ENCODE measurements at regions not wholly inside any gene's neighbourhood (a gene's known extent, or its start where the extent isn't known, plus 50 kb on each side); places are given as distances from the start of the nearest gene placed in this dataset.

DNA sequence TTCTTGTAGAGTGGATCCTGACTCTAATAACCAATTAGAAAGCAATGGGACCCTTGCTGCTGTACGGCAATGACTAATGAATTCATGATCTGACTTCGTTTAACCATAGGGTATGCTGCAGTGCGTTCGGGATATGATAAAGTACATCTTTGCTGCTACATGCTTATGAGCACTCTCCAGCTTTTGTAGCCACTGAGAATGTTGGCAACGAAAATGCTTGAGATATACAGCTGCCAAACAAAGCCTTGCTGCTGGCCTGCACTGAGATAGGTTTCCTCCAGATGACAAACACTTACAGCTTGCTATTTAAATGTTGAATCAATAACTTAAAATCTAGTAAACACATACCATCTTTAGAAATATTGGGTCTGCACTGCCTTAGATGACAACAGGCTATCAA lies 372.4 kb upstream of the SLC8A1 start:
- TF ChIP-seq CTCF (IDR thresholded peaks at IDR 0.05): no peak
- no peak for DNase-seq
- Mint-ChIP-seq H3K36me3 (ENCODE audit: low read depth) (peaks cover 8% of the 10 kb centered on the region; the same call in 1 of the 2 replicates), H3K4me1 (ENCODE audit: low read depth) (peaks cover 20% of the 10 kb centered on the region), H3K9me3 (no peaks in the 10 kb centered on the region), H3K4me3 (no peak overlapping the region), H3K27ac (no peak overlapping the region), H3K27me3 (ENCODE audit: insufficient read depth) (no peaks in the 10 kb centered on the region)

DNA sequence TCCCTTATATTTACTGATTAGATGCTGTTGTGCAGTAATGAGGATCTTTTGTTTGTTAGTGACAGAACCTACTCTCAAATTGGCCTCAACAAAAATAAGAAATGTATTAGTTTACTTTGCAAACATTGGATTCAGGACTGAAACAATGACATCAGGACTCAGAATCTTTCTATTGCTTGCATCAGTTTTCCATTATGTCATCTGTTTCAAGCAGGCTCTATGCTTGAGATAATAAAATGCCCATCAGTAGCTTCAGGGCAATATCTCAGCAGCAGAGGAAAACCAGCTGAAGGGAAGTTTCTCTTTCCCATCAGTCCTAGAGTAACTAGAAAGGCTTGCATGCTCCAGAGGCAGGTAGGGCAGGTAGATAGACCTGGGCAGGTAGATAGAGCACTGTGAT lies 375.5 kb upstream of the SLC8A1 start:
- peaks cover 5% of the 10 kb centered on the region; the same call in 1 of the 2 replicates for H3K4me1 Mint-ChIP-seq (ENCODE audit: low read depth)
- H3K4me3 Mint-ChIP-seq: no peak overlapping the region
- H3K27me3 Mint-ChIP-seq (ENCODE audit: insufficient read depth): no peaks in the 10 kb centered on the region
- DNase-seq: no peak
- TF ChIP-seq CTCF (IDR thresholded peaks at IDR 0.05): no peak
- no peaks in the 10 kb centered on the region for H3K9me3 Mint-ChIP-seq
- H3K36me3 Mint-ChIP-seq (ENCODE audit: low read depth): 0 out of 2 replicates have a peak, but pooled peaks cover under 1% of the 10 kb centered on the region
- no peak overlapping the region for H3K27ac Mint-ChIP-seq

- Mint-ChIP-seq H3K4me1 (ENCODE audit: low read depth) (no peaks in the 10 kb centered on the region), H3K27me3 (ENCODE audit: insufficient read depth) (no peaks in the 10 kb centered on the region; the same call in 1 of the 2 replicates), H3K36me3 (ENCODE audit: low read depth) (no peaks in the 10 kb centered on the region), H3K27ac (no peak overlapping the region), H3K4me3 (no peak overlapping the region), H3K9me3 (no peaks in the 10 kb centered on the region)
- DNase-seq: no peak
- no peak for TF ChIP-seq CTCF (IDR thresholded peaks at IDR 0.05)
Observed at GRCh38 chr2:40831321-40831873, 379.5 kb upstream of the SLC8A1 start.

- no peak for TF ChIP-seq CTCF (IDR thresholded peaks at IDR 0.05)
- no peaks in the 10 kb centered on the region; the same call in 1 of the 2 replicates for H3K27me3 Mint-ChIP-seq (ENCODE audit: insufficient read depth)
- H3K36me3 Mint-ChIP-seq (ENCODE audit: low read depth): no peaks in the 10 kb centered on the region
- no peak overlapping the region for H3K27ac Mint-ChIP-seq
- H3K4me3 Mint-ChIP-seq: no peak overlapping the region
- DNase-seq: no peak
- no peaks in the 10 kb centered on the region for H3K9me3 Mint-ChIP-seq
- no peaks in the 10 kb centered on the region for H3K4me1 Mint-ChIP-seq (ENCODE audit: low read depth)
Observed at GRCh38 chr2:40841856-40842255, 390.0 kb upstream of the SLC8A1 start.

GRCh38 chr2:40844353-40845277 lies 392.7 kb upstream of the SLC8A1 start:
- Mint-ChIP-seq H3K4me3 (peak overlapping the region; percentile 5; the same call in 1 of the 2 replicates), H3K36me3 (ENCODE audit: low read depth) (no peaks in the 10 kb centered on the region), H3K27ac (no peak overlapping the region), H3K9me3 (no peaks in the 10 kb centered on the region), H3K4me1 (ENCODE audit: low read depth) (no peaks in the 10 kb centered on the region), H3K27me3 (ENCODE audit: insufficient read depth) (no peaks in the 10 kb centered on the region)
- TF ChIP-seq CTCF (IDR thresholded peaks at IDR 0.05): peak; percentile 26; the same call in 1 of the 2 replicates
- DNase-seq: no peak

Measured in HFFc6 (cell line).